Stimulated activated CD4-positive, alpha-beta T cell treated with anti-CD3 and anti-CD28 coated beads, Interleukin-2, amount 100 ng/mL, for 24 hours (primary cell): ENCODE measurements at regions not wholly inside any gene's neighbourhood (a gene's known extent, or its start where the extent isn't known, plus 50 kb on each side); places are given as distances from the start of the nearest gene placed in this dataset.

Source experiments
- DNase-seq, 2 donors: peaks; one replicate each; pipeline ENCODE4 v3.0.0-alpha.2; 2020

DNA sequence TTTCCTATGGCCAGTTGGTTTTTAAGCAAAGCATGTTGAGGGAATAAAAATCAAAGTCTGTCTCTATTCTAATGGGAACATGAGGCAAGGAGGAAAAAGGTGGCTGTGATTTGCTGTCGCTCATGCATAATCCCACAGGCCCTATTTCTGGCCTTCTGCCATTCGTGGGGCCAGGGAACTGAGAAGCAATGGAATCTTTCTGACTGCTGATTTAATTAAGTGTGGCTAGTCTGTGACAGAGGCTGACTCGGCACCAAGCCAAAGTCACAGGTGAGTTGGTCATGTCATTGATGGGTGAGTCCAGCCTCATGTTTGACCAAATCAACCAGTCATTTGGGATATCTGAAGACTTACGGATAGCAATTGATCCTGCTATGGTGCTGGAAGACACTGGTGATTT lies 429.3 kb upstream of the CADM1 start:
- no peak for DNase-seq

DNA sequence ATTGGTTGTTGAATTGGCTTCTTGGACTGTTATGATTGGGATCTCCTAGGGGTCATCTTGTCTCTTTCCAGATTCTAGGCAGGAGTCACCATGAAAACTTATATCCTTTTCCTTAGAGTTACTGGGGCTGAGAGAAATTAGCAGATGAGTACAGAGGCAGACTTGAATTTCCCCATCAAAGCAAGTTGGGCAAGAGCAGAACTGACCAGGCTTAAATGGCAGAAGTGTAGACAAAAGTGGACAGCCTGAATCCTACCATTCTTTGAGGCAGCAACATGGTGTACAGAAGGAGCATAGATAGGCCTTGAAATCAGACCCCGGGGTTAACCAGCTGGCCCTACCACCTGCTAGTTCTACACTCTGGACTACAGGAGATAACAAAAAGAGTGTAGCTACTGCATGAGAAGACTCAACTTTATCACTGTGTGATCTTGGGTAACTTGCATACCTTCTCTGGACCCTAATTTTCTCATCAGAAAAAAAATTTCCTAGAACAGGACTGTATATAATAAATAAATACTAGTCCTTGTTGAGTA lies 427.4 kb upstream of the CADM1 start:
- no peak for DNase-seq

- DNase-seq: no peak
These were observed 426.8 kb upstream of the CADM1 start for GRCh38 chr11:115930886-115931547.

DNA sequence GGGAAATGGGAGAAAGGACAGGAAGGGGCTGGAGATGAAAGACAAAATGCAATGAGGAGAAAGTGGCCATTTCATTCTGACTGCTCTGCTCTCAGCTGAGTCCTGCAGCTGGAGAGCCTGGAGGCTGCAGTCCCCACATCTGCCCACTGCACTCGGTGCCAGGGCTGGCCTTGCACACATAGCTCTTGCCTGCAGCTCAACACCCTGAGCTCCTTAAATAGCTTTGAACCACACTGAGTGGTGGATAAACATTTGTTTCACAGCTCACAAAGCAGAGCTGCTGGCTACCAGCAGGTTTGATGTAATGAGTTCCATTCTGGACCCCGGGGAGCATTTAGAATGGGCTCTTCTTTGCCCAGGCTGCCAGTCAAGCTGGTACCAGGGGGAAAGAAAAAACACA lies 426.1 kb upstream of the CADM1 start:
- no peak for DNase-seq

- no peak for DNase-seq
These were observed 425.5 kb upstream of the CADM1 start for GRCh38 chr11:115929618-115930129.

GRCh38 chr11:115928811-115929210 lies 424.6 kb upstream of the CADM1 start:
- no peak for DNase-seq

- no peak for DNase-seq
These were observed 423.7 kb upstream of the CADM1 start for GRCh38 chr11:115927823-115928329.

- DNase-seq: no peak
These were observed 422.4 kb upstream of the CADM1 start for GRCh38 chr11:115926601-115927000.

GRCh38 chr11:115926138-115926537 lies 421.9 kb upstream of the CADM1 start:
- no peak for DNase-seq

GRCh38 chr11:115925568-115926090 lies 421.4 kb upstream of the CADM1 start:
- DNase-seq: no peak

DNA sequence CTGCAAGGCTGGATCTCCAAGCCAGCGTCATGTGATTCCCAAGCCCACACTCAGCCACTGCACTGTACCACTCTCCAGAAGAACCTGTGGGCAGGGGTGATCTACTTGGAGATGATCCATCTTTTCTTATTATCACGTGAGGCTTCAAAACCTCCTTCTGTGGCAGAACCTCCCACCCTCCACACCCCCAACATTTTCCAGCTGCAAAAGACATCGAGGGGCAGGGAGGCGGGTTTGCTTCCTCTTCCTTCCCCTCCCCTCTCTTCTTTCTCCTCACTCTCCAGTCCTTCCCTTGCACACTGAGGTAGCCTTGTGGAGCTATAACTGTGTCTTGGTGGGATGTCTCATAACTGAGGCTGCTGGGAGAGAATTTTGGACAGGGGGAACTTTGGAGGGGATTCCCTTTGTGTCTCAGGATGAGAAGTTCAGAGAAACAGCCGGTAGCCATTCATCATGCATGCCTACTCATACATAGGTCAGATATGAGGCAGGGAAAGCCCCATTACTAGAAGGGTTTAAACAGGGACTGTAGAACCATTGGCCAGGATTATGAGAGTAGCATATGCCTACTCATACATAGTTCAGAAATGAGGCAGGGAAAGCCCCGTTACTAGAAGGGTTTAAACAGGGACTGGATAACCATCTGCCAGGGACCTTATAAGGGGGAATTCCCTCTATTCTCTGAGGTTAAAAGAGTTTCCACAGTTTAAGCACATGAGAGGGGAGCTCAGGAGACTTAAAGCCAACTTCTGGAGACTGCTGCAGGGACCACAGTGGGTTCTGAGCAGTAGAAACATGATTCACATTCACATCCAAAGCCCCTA lies 420.7 kb upstream of the CADM1 start:
- DNase-seq: no peak

DNA sequence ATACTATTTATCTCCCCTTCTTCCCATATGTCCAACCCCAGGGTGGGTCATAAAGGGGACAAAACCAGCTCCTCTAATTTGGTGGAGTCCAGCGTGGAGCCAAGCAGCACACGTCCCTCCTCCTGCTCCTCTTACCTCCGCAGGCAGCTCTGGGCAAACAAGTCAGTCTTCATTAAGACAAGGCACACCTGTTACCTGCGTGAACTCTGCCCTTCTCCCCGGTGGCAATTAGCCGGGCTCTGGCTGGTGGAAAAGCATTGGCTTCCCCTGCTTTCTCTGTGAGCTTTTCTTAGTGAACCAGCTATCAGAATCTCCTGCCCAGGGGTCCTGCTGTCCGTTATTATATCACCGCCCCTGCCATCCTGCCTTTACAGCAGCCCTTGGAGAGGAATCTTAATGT lies 418.7 kb upstream of the CADM1 start:
- no peak for DNase-seq

DNA sequence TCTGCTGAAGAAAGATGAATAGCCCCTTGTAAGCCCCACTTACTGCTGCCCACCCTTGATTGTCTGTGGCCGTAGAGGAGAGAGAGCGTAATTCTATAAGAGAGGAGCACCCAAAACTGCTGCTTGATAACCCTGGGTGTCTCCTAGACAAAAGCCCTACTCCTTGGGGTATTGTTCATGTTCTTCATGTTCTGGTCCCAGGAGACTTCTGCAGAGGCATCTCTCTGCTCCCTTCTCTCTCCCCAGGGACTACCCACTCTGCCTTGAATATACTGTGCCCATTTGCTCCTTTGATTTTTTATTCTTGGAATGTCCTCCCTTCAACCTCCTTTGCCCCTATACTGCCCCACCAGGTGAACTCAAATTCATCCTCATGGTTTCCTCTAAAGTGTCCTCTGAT lies 417.8 kb upstream of the CADM1 start:
- DNase-seq: no peak

GRCh38 chr11:115921540-115921939 lies 417.3 kb upstream of the CADM1 start:
- DNase-seq: no peak

GRCh38 chr11:115920841-115921480 lies 416.7 kb upstream of the CADM1 start:
- DNase-seq: no peak

- DNase-seq: no peak
These were observed 415.9 kb upstream of the CADM1 start for GRCh38 chr11:115920092-115920461.

DNA sequence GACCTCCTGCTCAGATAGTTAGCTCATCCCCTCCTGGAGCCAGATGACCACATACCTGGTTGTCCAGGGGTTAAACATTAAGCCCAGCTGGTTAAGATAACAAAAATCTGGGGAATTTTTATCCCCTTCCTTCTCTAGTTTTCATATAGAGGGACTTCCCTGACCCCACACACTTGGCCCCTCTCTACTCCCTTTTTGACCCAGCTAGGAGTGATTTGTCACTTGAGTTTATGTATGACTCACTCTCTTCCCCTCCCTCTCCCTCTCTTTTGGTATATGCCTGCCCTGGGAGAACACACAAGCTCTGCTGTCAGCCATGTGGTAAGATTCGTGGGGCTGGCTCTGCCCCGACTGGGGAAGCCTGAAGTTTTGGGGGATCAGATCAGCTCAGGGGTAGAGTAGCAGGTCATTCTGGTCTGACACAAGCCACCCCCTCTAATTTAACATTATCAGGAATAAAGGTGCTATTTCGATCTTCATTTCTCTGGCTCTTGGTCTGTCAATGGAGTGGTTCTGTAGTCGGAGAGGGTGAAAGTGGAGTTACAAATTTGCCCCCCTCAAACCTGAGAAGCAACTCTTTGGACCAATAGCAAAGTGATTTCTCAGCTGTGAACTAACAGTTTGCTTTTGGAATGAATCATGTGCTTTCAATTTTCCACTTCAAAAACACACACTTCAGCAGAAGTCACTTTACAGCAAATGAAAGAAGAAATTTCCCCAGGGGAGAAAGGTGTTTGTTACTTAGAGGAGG lies 415.3 kb upstream of the CADM1 start:
- DNase-seq: no peak

DNA sequence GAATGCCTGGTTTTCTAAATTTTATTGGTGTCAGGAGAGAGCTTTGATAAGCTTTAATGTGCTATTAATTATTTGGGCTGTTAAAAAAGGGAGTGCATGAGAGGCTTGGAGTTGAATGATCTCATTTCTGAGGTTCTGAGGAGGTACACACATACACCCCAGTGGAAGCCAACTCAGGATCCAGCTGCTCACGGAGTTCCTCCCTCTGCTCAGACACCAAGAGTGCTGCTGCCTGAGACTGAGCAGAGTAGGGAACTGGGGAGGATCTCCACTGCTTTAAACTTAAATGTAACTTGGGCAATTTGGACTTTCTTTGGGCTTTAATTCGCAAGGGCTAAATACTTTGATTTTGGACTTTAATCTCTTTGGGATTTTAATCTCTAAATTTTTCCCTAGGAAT lies 414.4 kb upstream of the CADM1 start:
- no peak for DNase-seq

- no peak for DNase-seq
These were observed 412.4 kb upstream of the CADM1 start for GRCh38 chr11:115916608-115917007.

DNA sequence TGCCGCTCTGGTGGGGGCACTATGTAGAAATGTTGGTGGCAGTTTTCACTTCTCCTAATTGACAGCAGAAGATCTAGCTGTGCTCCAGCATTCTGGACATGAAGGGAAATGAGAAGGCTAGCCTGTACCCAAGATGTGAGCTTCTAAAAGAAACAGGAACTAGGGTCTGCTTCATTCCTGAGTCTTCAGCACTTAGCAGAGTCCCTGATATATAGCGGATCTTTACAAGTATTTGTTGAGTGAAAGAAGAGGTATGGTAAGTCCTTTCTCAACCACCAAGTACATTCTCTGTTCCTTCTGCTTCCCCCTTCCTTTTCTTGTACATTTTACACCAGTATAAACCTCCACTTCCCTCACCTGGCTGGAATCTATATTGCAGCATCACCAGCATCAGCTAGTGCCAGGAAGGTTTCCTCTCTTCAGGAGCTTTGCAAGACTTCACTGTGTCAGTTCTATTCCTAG lies 408.3 kb upstream of the CADM1 start:
- DNase-seq: no peak

DNA sequence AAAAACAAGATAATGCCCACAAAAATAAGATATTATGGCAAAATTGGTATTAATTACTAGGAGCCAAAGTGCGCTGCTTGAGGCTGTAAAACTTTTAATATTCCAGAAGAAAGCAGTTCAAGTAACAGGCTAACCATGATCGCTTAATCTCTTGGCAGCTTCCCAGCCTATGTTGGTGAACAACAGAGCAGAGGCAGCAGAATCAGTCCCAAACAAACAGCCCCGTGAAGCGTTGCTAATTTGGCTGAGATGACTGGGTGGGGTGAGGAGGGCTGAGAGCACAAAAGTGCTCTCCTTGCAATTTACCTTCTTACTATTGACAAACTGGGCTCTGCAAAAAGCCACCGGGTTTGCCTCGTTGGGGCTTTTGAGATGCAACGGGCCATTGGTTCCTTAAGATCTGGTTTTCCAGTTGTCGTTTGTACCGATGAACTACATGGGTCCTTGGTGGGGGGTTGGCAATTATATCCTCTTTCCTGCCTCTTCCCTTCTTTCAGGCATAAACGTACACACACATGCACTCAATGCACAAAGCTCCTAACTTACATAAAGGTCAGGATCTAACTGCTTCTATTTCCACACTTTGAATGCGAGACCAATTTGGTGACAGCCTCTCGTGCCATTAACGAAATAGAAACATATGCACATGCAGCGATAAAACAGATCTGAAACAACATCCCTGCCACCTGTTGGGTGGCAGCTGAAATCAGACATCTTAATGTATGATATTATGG lies 407.6 kb upstream of the CADM1 start:
- no peak for DNase-seq

- DNase-seq: no peak
These were observed 406.2 kb upstream of the CADM1 start for GRCh38 chr11:115910379-115910778.
